ENCODE measurements at regions not wholly inside any gene's neighbourhood (a gene's known extent, or its start where the extent isn't known, plus 50 kb on each side); places are given as distances from the start of the nearest gene placed in this dataset.

DNA sequence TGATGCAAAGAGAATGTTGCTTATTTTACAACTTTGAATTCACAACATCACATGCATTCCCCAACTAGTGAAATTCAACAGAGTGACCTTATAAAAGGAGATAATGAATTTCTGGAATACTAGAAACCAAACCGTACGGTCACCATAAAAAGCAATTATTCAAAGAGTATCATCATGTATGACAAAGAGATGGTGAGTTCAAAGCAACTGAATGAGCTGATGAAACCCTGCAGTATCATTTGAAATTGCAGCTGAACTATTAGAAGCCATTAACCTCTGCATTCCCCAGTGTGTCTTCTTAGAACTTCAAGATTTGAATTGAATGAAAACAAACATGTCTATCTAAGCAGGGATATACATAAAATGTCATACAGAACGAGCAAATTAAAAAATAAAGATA is 172.4 kb downstream of the SLITRK2 start:
- CTCF ChIA-PET, result no interaction called here
- Histone ChIP-seq H3K4me2 (ENCODE audit: control insufficient read depth, insufficient read depth) (no peak overlapping the region), H3K79me2 (ENCODE audit: control insufficient read depth, insufficient read depth, low read length) (no peaks in the 10 kb centered on the region), H2AFZ (ENCODE audit: control insufficient read depth, low read depth, low read length) (no peak overlapping the region), H3K4me3 (no peak overlapping the region), H3K27ac (ENCODE audit: control insufficient read depth, insufficient read depth) (no peak overlapping the region), H3K36me3 (ENCODE audit: control insufficient read depth in 2 of 2, insufficient read depth in 2 of 2, low read length in 1 of 2) (no peaks in the 10 kb centered on the region), H3K9ac (ENCODE audit: control insufficient read depth, insufficient read depth, low read length) (no peak overlapping the region), H3K27me3 (replicated peaks in 1 of 2; ENCODE audit: control insufficient read depth in 2 of 2, insufficient read depth in 2 of 2, low read length in 1 of 2) (no peaks in the 10 kb centered on the region), H3K9me3 (replicated peaks; ENCODE audit: control insufficient read depth, insufficient read depth, low read length) (no peaks in the 10 kb centered on the region), H4K20me1 (ENCODE audit: control insufficient read depth, insufficient read depth) (no peaks in the 10 kb centered on the region), H3K4me1 (ENCODE audit: control insufficient read depth, insufficient read depth, low read length) (no peaks in the 10 kb centered on the region)
- RAD21 ChIA-PET (ENCODE audit: unreplicated experiment), result no interaction called here
- no peak for FAIRE-seq
- no peak for DNase-seq (ENCODE audit: low read depth, low spot score)
- SMC1A ChIA-PET (ENCODE audit: uncharacterized antibody, unreplicated experiment), result no interaction called here
- in situ Hi-C loops (cut with MboI), result no loop called here
- no TSS peak for BruUV-seq (replicated peaks)
- POLR2A ChIA-PET, result no interaction called here
- no peak for ATAC-seq
- intact Hi-C loops (cut with micrococcal nuclease; ENCODE audit: unreplicated experiment), result no loop called here
- 60% methylated on average over 3 of the region's 3 CpGs for WGBS (ENCODE audit: insufficient coverage, insufficient replicate concordance, low lambda C conversion rate, missing lambda C conversion rate)
- TF ChIP-seq KDM1A (IDR thresholded peaks at IDR 0.05; ENCODE audit: borderline replicate concordance) (no peak), CEBPZ (IDR thresholded peaks at IDR 0.05; ENCODE audit: low read depth, low read length) (no peak), DPF2 (IDR thresholded peaks at IDR 0.05) (no peak), ZNF207 (IDR thresholded peaks at IDR 0.05; ENCODE audit: borderline replicate concordance) (no peak), PBX3 (IDR thresholded peaks at IDR 0.05; ENCODE audit: insufficient replicate concordance, low read depth, low read length) (no peak), BHLHE40 (IDR thresholded peaks at IDR 0.05; ENCODE audit: borderline replicate concordance in 1 of 2, low read depth in 2 of 2, low read length in 1 of 2) (no peak), ZNF687 (IDR thresholded peaks at IDR 0.05) (no peak), ASH2L (IDR thresholded peaks at IDR 0.05; ENCODE audit: borderline replicate concordance, low read depth) (no peak), NFXL1 (IDR thresholded peaks at IDR 0.05; ENCODE audit: borderline replicate concordance) (no peak), HDAC2 (IDR thresholded peaks at IDR 0.05) (no peak)
- TF ChIP-seq, protein P1, sequence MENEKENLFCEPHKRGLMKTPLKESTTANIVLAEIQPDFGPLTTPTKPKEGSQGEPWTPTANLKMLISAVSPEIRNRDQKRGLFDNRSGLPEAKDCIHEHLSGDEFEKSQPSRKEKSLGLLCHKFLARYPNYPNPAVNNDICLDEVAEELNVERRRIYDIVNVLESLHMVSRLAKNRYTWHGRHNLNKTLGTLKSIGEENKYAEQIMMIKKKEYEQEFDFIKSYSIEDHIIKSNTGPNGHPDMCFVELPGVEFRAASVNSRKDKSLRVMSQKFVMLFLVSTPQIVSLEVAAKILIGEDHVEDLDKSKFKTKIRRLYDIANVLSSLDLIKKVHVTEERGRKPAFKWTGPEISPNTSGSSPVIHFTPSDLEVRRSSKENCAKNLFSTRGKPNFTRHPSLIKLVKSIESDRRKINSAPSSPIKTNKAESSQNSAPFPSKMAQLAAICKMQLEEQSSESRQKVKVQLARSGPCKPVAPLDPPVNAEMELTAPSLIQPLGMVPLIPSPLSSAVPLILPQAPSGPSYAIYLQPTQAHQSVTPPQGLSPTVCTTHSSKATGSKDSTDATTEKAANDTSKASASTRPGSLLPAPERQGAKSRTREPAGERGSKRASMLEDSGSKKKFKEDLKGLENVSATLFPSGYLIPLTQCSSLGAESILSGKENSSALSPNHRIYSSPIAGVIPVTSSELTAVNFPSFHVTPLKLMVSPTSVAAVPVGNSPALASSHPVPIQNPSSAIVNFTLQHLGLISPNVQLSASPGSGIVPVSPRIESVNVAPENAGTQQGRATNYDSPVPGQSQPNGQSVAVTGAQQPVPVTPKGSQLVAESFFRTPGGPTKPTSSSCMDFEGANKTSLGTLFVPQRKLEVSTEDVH (IDR thresholded peaks at IDR 0.05; ENCODE audit: low read depth, partially characterized antibody), result no peak
- TF ChIP-seq, protein P2, sequence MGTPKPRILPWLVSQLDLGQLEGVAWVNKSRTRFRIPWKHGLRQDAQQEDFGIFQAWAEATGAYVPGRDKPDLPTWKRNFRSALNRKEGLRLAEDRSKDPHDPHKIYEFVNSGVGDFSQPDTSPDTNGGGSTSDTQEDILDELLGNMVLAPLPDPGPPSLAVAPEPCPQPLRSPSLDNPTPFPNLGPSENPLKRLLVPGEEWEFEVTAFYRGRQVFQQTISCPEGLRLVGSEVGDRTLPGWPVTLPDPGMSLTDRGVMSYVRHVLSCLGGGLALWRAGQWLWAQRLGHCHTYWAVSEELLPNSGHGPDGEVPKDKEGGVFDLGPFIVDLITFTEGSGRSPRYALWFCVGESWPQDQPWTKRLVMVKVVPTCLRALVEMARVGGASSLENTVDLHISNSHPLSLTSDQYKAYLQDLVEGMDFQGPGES (IDR thresholded peaks at IDR 0.05), result no peak
